Calu3 (cell line): ENCODE measurements at regions not wholly inside any gene's neighbourhood (a gene's known extent, or its start where the extent isn't known, plus 50 kb on each side); places are given as distances from the start of the nearest gene placed in this dataset.

Source experiments
- BruUV-seq: library from RNA; stranded (reverse); fragments of 400-500 nt; replicated peaks from 2 replicates; lab custom pipeline; 2021; lab: Mats Ljungman, UMichigan
- CTCF ChIA-PET: fragments of 300-600 bp; sonication (Branson Sonifier 250); formaldehyde crosslinking; loops from one replicate; lab custom pipeline; 2022; ENCODE audit warnings: antibody characterized with exemption; lab: Charles Lee
- DNase-seq: peaks from one replicate; pipeline ENCODE4 v3.0.0; 2022
- H3K27ac Mint-ChIP-seq: one replicate; pipeline ENCODE4 v1.8.0; 2022; ENCODE audit warnings: mixed read lengths; ENCODE audit not compliant: unreplicated experiment
- H3K27me3 Mint-ChIP-seq: one replicate; pipeline ENCODE4 v1.8.0; 2022; ENCODE audit warnings: mixed read lengths; ENCODE audit not compliant: unreplicated experiment
- H3K36me3 Mint-ChIP-seq: one replicate; pipeline ENCODE4 v1.8.0; 2022; ENCODE audit warnings: mild to moderate bottlenecking, moderate library complexity, mixed read lengths; ENCODE audit not compliant: insufficient read depth, unreplicated experiment
- H3K4me1 Mint-ChIP-seq: one replicate; pipeline ENCODE4 v1.8.0; 2022; ENCODE audit warnings: mild to moderate bottlenecking, low read depth, mixed read lengths; ENCODE audit not compliant: unreplicated experiment
- H3K4me3 Mint-ChIP-seq: one replicate; pipeline ENCODE4 v1.8.0; 2022; ENCODE audit warnings: mild to moderate bottlenecking, low read depth, moderate library complexity, mixed read lengths; ENCODE audit not compliant: unreplicated experiment
- H3K9me3 Mint-ChIP-seq: one replicate; pipeline ENCODE4 v1.8.0; 2022; ENCODE audit warnings: low read depth, mixed read lengths; ENCODE audit not compliant: unreplicated experiment
- CTCF ChIP-seq: fragments of 200-600 bp; IDR thresholded peaks from one replicate; pipeline ENCODE4 v1.8.0; 2022; ENCODE audit warnings: antibody characterized with exemption; ENCODE audit not compliant: unreplicated experiment
- intact Hi-C: fragments of 100-400 bp; cut with micrococcal nuclease; formaldehyde crosslinking; loops from one replicate; pipeline ENCODE4 v1.10.0; 2022; ENCODE audit not compliant: unreplicated experiment

DNA sequence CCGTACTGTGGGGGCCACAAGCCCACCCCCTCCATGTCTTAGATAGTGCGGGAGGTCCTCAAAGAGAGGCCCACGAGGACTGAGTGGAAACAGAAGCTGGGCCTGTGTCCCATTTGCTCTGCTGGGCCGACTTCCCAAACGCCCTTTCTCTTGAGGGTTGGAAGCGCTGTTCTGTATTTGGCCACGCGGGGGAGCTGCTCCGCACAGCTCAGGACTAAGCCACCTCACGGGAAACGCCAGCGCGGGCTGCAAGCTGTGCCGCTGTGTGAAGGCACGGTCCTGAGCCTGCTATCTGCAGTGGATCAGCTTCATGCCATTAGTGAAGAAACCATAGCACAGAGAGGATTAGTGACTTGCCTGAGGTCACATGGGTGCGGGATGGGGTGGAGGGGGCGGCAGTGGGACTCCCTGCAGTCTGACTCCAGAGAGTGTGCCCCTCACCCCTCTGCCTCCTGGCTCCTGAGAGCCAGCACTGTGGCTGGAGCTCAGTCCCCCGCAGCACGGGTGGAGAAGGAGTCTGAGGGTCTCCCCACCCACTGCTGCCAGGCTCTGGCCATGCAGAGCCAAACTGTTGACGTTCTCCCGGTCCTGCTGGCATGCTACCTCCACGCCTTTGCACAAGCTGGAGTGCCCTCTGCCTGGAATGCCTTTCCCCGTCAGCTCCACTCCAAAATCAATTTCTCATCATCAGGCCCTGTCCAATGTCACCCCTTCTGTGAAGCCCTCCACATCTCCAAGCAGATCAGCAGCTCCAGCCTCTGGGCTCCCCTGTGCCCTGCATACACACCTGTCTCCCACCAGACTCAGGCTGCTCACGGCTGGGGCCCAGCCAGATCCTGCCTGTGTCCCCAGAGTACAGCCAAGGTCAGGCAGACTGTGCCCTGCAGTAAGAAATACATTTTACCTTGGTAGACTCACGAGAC lies 51.5 kb upstream of the LRRC32 start:
- H3K36me3 Mint-ChIP-seq = no peaks in the 10 kb centered on the region

DNA sequence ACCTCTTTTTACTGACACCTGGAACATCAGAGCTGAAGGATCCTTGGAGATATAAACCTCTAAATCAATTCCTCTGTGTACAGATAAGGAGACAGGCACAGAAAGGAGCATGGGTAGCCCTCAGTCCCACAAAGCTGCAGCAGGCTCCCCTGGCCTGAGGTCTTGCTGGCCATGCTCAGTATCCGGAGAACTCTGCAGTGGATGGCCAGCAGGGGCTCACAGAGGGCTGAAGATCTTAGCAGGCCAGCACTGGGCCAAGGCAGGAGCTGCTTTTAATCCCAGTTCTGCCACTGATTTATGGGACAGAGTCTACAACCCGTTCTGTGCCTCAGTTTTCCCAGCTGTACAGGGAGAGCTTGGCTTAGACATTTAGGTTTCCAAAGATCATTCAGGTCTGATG lies 52.6 kb upstream of the LRRC32 start:
- peaks cover 10% of the 10 kb centered on the region for H3K4me1 Mint-ChIP-seq
- TF ChIP-seq CTCF = no peak
- no peaks in the 10 kb centered on the region for H3K9me3 Mint-ChIP-seq
- BruUV-seq = no TSS peak
- H3K27me3 Mint-ChIP-seq = peaks cover 59% of the 10 kb centered on the region
- CTCF ChIA-PET = interaction anchor here (0.6 to 2.8 kb wide), 4 partner anchors 11 to 948 kb away, joined by 4 to 26 read pairs (median 4); partner anchors contain the start of gene TSKU
- intact Hi-C loops = no loop called here
- no peak overlapping the region for H3K27ac Mint-ChIP-seq
- H3K36me3 Mint-ChIP-seq = no peaks in the 10 kb centered on the region
- DNase-seq = no peak
- H3K4me3 Mint-ChIP-seq = no peak overlapping the region

More for the DNA sequence above, 51.5 kb upstream of the LRRC32 start:
- peak; percentile 86 for DNase-seq
- Mint-ChIP-seq H3K4me3 (no peak overlapping the region), H3K27me3 (peaks cover 50% of the 10 kb centered on the region), H3K9me3 (no peaks in the 10 kb centered on the region), H3K27ac (no peak overlapping the region), H3K4me1 (peaks cover 10% of the 10 kb centered on the region)
- TF ChIP-seq CTCF = peak; percentile 84
- intact Hi-C loops = no loop called here
- BruUV-seq = no TSS peak
- CTCF ChIA-PET = interaction anchor here (0.5 to 2.8 kb wide), 10 partner anchors 12 to 527 kb away, joined by 3 to 26 read pairs (median 3); partner anchors contain the start of gene TSKU

- CTCF ChIA-PET = interaction anchor here (0.6 to 2.8 kb wide), 3 partner anchors 11 to 948 kb away, joined by 4 to 26 read pairs (median 4); no protein-coding TSS in a partner anchor
- Mint-ChIP-seq H3K27me3 (peaks cover 59% of the 10 kb centered on the region), H3K27ac (no peak overlapping the region), H3K36me3 (no peaks in the 10 kb centered on the region), H3K4me1 (peaks cover 10% of the 10 kb centered on the region), H3K9me3 (no peaks in the 10 kb centered on the region), H3K4me3 (no peak overlapping the region)
- no peak for DNase-seq
- intact Hi-C loops = no loop called here
- TF ChIP-seq CTCF = no peak
- no TSS peak for BruUV-seq
Measured at GRCh38 chr11:76723548-76723947, 53.0 kb upstream of the LRRC32 start.

DNA sequence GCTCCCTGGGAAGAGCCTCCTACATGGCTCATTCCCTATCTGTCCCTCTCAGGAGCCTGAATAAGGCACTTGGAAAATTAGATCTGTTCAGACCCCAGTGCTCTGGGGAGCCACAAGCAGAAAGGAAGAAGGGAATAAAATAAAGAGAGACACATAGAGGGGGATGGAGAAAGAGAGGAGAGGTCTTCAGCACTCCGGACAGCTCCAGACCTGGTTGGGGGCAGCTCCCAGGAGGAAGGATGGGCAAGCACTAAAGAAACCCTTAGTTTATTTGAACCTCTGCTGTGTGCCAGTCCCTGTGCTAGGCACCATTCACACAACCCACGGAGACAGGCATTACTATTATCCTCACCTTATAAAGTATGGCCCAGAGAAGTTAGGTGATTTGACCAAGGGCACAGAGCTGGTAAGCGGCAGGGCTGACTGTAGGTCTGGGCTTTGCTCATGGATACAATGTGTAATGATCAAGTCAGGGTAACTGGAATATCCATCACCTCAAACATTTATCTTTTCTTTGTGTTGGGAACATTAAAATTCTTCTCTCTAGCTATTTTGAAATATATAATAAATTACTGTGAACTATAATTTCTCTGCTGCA lies 53.7 kb upstream of the LRRC32 start:
- Mint-ChIP-seq H3K27ac (no peak overlapping the region), H3K9me3 (no peaks in the 10 kb centered on the region), H3K4me3 (no peak overlapping the region), H3K36me3 (no peaks in the 10 kb centered on the region), H3K27me3 (peaks cover 63% of the 10 kb centered on the region), H3K4me1 (peaks cover 10% of the 10 kb centered on the region)
- no TSS peak for BruUV-seq
- TF ChIP-seq CTCF = no peak
- CTCF ChIA-PET = interaction anchor here (2.8 kb wide), 1 partner anchor 195 kb away, joined by 26 read pairs; no protein-coding TSS in a partner anchor
- intact Hi-C loops = no loop called here
- no peak for DNase-seq
